Keratinocyte (primary cell): ENCODE measurements at regions not wholly inside any gene's neighbourhood (a gene's known extent, or its start where the extent isn't known, plus 50 kb on each side); places are given as distances from the start of the nearest gene placed in this dataset.

Experiments used
- DNase-seq: peaks from one replicate; pipeline ENCODE4 v3.0.0-alpha.2; 2011; ENCODE audit warnings: low read depth, missing footprints, low spot score
- FAIRE-seq: peaks from 2 replicates; lab custom pipeline; 2011; peaks lifted over from hg19 to GRCh38; lab: Jason Lieb, UNC
- H2AFZ ChIP-seq: 2 replicates; pipeline ENCODE4 v1.6.0; 2012; ENCODE audit warnings: low read length, control low read depth, inconsistent platforms; ENCODE audit not compliant: control insufficient read depth
- H3K27ac ChIP-seq: 2 replicates; pipeline ENCODE4 v1.5.1; 2011; ENCODE audit warnings: low read length; ENCODE audit not compliant: control insufficient read depth, insufficient read depth
- H3K27me3 ChIP-seq: 3 replicates; pipeline ENCODE4 v1.6.0; 2011; ENCODE audit warnings: low read length; ENCODE audit not compliant: control insufficient read depth, insufficient read depth; ENCODE audit errors: extremely low read depth
- H3K36me3 ChIP-seq, 2 experiments: 2 replicates in 1 of 2; 3 replicates in 1 of 2; pipeline ENCODE4 v1.5.1; 2011; ENCODE audit warnings: low read length in 2 of 2, mild to moderate bottlenecking in 1 of 2; ENCODE audit not compliant: control insufficient read depth in 2 of 2, insufficient read depth in 2 of 2; ENCODE audit errors: extremely low read depth in 1 of 2
- H3K4me1 ChIP-seq: 3 replicates; pipeline ENCODE4 v1.5.1; 2011; ENCODE audit warnings: low read length; ENCODE audit not compliant: control insufficient read depth, insufficient read depth; ENCODE audit errors: extremely low read depth
- H3K4me2 ChIP-seq: 3 replicates; pipeline ENCODE4 v1.6.0; 2011; ENCODE audit warnings: low read depth, low read length; ENCODE audit not compliant: control insufficient read depth, insufficient read depth; ENCODE audit errors: extremely low read depth
- H3K4me3 ChIP-seq, 3 experiments: fragments of 200-600 bp in 1 of 3; sonication (generic) in 1 of 3; 2 replicates in 2 of 3; 3 replicates in 1 of 3; pipeline ENCODE4 v1.5.1; 2011 to 2016; ENCODE audit warnings: low read length in 3 of 3, mild to moderate bottlenecking in 3 of 3, control low read depth in 2 of 3, inconsistent platforms in 1 of 3, low read depth in 1 of 3, mixed read lengths in 1 of 3, mixed run types in 1 of 3, moderate library complexity in 1 of 3; ENCODE audit not compliant: control insufficient read depth in 2 of 3, insufficient read depth in 2 of 3; ENCODE audit errors: extremely low read depth in 1 of 3
- H3K79me2 ChIP-seq: 2 replicates; pipeline ENCODE4 v1.6.0; 2012; ENCODE audit warnings: low read length; ENCODE audit not compliant: control insufficient read depth, insufficient read depth
- H3K9ac ChIP-seq: 3 replicates; pipeline ENCODE4 v1.6.0; 2011; ENCODE audit warnings: low read length; ENCODE audit not compliant: control insufficient read depth, insufficient read depth; ENCODE audit errors: extremely low read depth
- H3K9me1 ChIP-seq: 3 replicates; pipeline ENCODE4 v1.6.0; 2011; ENCODE audit warnings: low read length; ENCODE audit not compliant: control insufficient read depth, insufficient read depth; ENCODE audit errors: extremely low read depth
- H3K9me3 ChIP-seq: 2 replicates; pipeline ENCODE4 v1.5.1; 2012; ENCODE audit warnings: low read depth, low read length; ENCODE audit not compliant: control insufficient read depth
- H4K20me1 ChIP-seq: 3 replicates; pipeline ENCODE4 v1.6.0; 2011; ENCODE audit warnings: low read length; ENCODE audit not compliant: control insufficient read depth, insufficient read depth; ENCODE audit errors: extremely low read depth
- EZH2 ChIP-seq: IDR thresholded peaks from one replicate; pipeline ENCODE4 v1.6.1; 2012; ENCODE audit warnings: inconsistent platforms, mild to moderate bottlenecking, low read length, moderate library complexity
- dilution Hi-C: fragments of 300-500 bp; cut with MboI; formaldehyde crosslinking; loops from one replicate; pipeline ENCODE4 v1.7.0; 2020; ENCODE audit warnings: low sequenced_read_pairs; ENCODE audit not compliant: extremely low pct_ligation_motif_present
- TF ChIP-seq, protein P1 (sequence below), 3 experiments: IDR thresholded peaks in 1 of 3; conservative IDR thresholded peaks in 1 of 3; optimal IDR thresholded peaks in 1 of 3; 2 replicates in 2 of 3; 3 replicates in 1 of 3; pipeline versions ENCODE3 to v1.5.1; 2011; ENCODE audit warnings: low read length in 3 of 3, mild to moderate bottlenecking in 3 of 3, moderate library complexity in 2 of 3, control low read depth in 1 of 3, inconsistent platforms in 1 of 3; ENCODE audit not compliant: insufficient read depth in 2 of 3; ENCODE audit errors: extremely low read depth in 1 of 3

DNA sequence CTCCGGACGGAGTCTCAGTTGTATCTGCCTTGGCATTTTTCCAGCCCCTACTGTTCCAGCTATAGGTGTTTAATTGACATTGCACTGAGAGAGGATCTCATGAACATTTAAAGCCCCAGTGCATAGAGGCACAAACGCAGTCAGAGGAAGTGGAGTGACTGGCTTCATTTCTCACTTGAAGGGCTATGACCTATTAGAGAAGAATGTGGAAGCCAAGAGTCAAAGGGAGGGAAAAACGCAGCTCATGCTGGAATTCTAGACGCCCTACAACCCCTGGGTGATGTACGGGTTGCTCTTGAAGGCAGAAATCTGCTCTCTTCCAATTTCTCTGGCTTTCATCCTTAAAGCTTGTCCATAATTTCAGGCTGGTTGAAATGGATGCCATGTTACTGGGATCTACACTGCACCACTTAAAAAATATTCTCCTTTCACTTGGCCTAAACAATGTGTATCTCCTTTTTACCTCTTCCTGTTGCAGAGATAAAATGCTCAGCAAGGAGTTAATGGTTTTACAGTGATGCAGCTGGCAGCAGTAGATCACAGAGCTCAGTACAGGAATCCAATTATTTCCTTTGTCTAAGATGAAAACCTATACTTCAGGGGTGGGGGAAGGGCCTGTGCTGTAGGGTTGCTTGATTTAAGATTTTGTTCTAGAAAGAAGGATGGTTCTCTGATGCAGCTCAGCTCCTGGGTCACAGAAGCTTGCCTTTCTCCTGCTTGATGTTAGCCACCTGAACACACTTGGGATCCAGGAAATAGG lies 61.8 kb upstream of the MAMDC2 start:
- Histone ChIP-seq H3K4me3 (no peak overlapping the region), H3K27me3 (no peaks in the 10 kb centered on the region), H3K79me2 (no peaks in the 10 kb centered on the region), H3K9ac (no peak overlapping the region), H3K4me1 (peaks cover 10% of the 10 kb centered on the region), H2AFZ (no peak overlapping the region), H3K9me3 (no peaks in the 10 kb centered on the region), H4K20me1 (no peaks in the 10 kb centered on the region), H3K27ac (no peak overlapping the region), H3K4me2 (no peak overlapping the region), H3K9me1 (no peaks in the 10 kb centered on the region), H3K36me3 (no peaks in the 10 kb centered on the region)
- FAIRE-seq (peak; percentile 5), DNase-seq (no peak)
- TF ChIP-seq EZH2 = no peak
- TF ChIP-seq, protein P1, sequence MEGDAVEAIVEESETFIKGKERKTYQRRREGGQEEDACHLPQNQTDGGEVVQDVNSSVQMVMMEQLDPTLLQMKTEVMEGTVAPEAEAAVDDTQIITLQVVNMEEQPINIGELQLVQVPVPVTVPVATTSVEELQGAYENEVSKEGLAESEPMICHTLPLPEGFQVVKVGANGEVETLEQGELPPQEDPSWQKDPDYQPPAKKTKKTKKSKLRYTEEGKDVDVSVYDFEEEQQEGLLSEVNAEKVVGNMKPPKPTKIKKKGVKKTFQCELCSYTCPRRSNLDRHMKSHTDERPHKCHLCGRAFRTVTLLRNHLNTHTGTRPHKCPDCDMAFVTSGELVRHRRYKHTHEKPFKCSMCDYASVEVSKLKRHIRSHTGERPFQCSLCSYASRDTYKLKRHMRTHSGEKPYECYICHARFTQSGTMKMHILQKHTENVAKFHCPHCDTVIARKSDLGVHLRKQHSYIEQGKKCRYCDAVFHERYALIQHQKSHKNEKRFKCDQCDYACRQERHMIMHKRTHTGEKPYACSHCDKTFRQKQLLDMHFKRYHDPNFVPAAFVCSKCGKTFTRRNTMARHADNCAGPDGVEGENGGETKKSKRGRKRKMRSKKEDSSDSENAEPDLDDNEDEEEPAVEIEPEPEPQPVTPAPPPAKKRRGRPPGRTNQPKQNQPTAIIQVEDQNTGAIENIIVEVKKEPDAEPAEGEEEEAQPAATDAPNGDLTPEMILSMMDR (optimal IDR thresholded peaks at IDR 0.05 in 1 of 3, IDR thresholded peaks at IDR 0.05 in 1 of 3, conservative IDR thresholded peaks at IDR 0.05 in 1 of 3; ENCODE audit: extremely low read depth in 1 of 3, insufficient read depth in 2 of 3, low read length in 3 of 3) = no peak
- dilution Hi-C loops = no loop called here

DNA sequence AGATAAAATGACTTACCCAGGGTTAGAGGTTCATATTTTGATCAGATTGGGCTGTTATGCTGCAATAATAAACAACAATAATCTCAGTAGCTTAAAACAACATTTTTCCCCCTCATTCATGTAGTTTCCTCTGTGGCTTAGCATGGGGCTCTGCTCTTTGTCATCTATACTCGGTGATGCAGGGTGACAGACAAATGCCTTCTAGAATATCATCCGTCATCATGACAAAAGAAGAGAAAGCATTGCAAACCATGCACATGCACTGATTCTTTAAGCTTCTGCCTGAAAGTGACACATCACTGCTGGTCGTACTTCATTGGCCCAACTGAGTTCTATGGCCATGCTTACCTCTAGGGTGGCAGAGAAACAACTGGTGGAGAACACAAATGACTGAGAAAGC lies 58.8 kb upstream of the MAMDC2 start:
- no peak overlapping the region for H3K4me2 ChIP-seq

More for the DNA sequence above, 58.8 kb upstream of the MAMDC2 start:
- H3K4me3 ChIP-seq = no peak overlapping the region
- no peaks in the 10 kb centered on the region for H3K9me3 ChIP-seq
- FAIRE-seq = no peak
- H3K4me1 ChIP-seq = peaks cover 10% of the 10 kb centered on the region
- no peaks in the 10 kb centered on the region for H3K79me2 ChIP-seq
- no peak overlapping the region for H3K9ac ChIP-seq
- no peaks in the 10 kb centered on the region for H3K9me1 ChIP-seq
- dilution Hi-C loops = no loop called here
- H3K27me3 ChIP-seq = no peaks in the 10 kb centered on the region
- no peak for DNase-seq
- H2AFZ ChIP-seq = no peak overlapping the region
- no peak overlapping the region for H3K27ac ChIP-seq
- no peaks in the 10 kb centered on the region for H3K36me3 ChIP-seq
- TF ChIP-seq EZH2 = no peak
- TF ChIP-seq, protein P1 (optimal IDR thresholded peaks at IDR 0.05 in 1 of 3, IDR thresholded peaks at IDR 0.05 in 1 of 3, conservative IDR thresholded peaks at IDR 0.05 in 1 of 3; ENCODE audit: extremely low read depth in 1 of 3, insufficient read depth in 2 of 3, low read length in 3 of 3) = no peak
- no peaks in the 10 kb centered on the region for H4K20me1 ChIP-seq
